CD14-positive monocyte (primary cell): ENCODE measurements at regions not wholly inside any gene's neighbourhood (a gene's known extent, or its start where the extent isn't known, plus 50 kb on each side); places are given as distances from the start of the nearest gene placed in this dataset.

Experiments
- DNase-seq, 3 donors: peaks; one replicate each; pipeline ENCODE4 v3.0.0-alpha.2; 2011 to 2022
- H2AFZ ChIP-seq: 2 replicates; pipeline ENCODE4 v1.6.0; 2012; ENCODE audit warnings: mild to moderate bottlenecking, low read depth, low read length, inconsistent platforms; ENCODE audit not compliant: insufficient read depth, poor library complexity, severe bottlenecking
- H3K27ac ChIP-seq, 2 donors: 1 replicate in 1 of 2; 2 replicates in 1 of 2; pipeline ENCODE4 v1.5.1; 2012 to 2013; ENCODE audit warnings: low read length in 2 of 2, control low read depth in 1 of 2, inconsistent platforms in 1 of 2, low read depth in 1 of 2, mild to moderate bottlenecking in 1 of 2
- H3K27me3 ChIP-seq, 2 donors: one replicate each; pipeline versions ENCODE4 v1.6.0 to v1.6.1; 2011 to 2013; ENCODE audit warnings: low read length in 2 of 2; ENCODE audit not compliant: control insufficient read depth in 2 of 2, insufficient read depth in 2 of 2
- H3K36me3 ChIP-seq, 2 donors: replicated peaks in 1 of 2; 1 replicate in 1 of 2; 2 replicates in 1 of 2; pipeline versions ENCODE4 v1.5.1 to v1.6.1; 2012 to 2013; ENCODE audit warnings: low read length in 2 of 2, control low read depth in 1 of 2, inconsistent platforms in 1 of 2, mild to moderate bottlenecking in 1 of 2; ENCODE audit not compliant: insufficient read depth in 2 of 2, control insufficient read depth in 1 of 2
- H3K4me1 ChIP-seq, 2 donors: 1 replicate in 1 of 2; 2 replicates in 1 of 2; pipeline versions ENCODE4 v1.5.1 to v1.6.1; 2012 to 2013; ENCODE audit warnings: low read length in 2 of 2, control low read depth in 1 of 2, inconsistent platforms in 1 of 2, mild to moderate bottlenecking in 1 of 2, moderate library complexity in 1 of 2; ENCODE audit not compliant: insufficient read depth in 2 of 2, control insufficient read depth in 1 of 2
- H3K4me2 ChIP-seq: replicated peaks from 2 replicates; pipeline ENCODE3; 2012; ENCODE audit warnings: low read length, moderate library complexity, mild to moderate bottlenecking; ENCODE audit not compliant: poor library complexity, severe bottlenecking; ENCODE audit errors: extremely low read depth
- H3K4me3 ChIP-seq, 3 experiments: fragments of 200-600 bp in 1 of 3; sonication (generic) in 1 of 3; replicated peaks in 1 of 3; 1 replicate in 2 of 3; 2 replicates in 1 of 3; pipeline ENCODE4 v1.5.1; 2011 to 2013; ENCODE audit warnings: low read length in 3 of 3, mild to moderate bottlenecking in 3 of 3, control low read depth in 2 of 3, low read depth in 2 of 3, inconsistent platforms in 1 of 3, moderate library complexity in 1 of 3
- H3K79me2 ChIP-seq: 2 replicates; pipeline ENCODE4 v1.6.0; 2012; ENCODE audit warnings: mild to moderate bottlenecking, control low read depth, inconsistent platforms, low read length, moderate library complexity; ENCODE audit not compliant: insufficient read depth
- H3K9ac ChIP-seq: 2 replicates; pipeline ENCODE4 v1.6.0; 2017; ENCODE audit warnings: low read length, mild to moderate bottlenecking; ENCODE audit not compliant: insufficient read depth, poor library complexity, severe bottlenecking
- H3K9me3 ChIP-seq, 2 donors: replicated peaks in 1 of 2; 1 replicate in 1 of 2; 2 replicates in 1 of 2; pipeline versions ENCODE4 v1.5.1 to v1.6.1; 2012 to 2013; ENCODE audit warnings: low read length in 2 of 2, control low read depth in 1 of 2; ENCODE audit not compliant: control insufficient read depth in 1 of 2, insufficient read depth in 1 of 2
- H4K20me1 ChIP-seq: 2 replicates; pipeline ENCODE4 v1.6.0; 2012; ENCODE audit warnings: mild to moderate bottlenecking, low read length, control low read depth, moderate library complexity; ENCODE audit not compliant: insufficient read depth
- H3K27ac Mint-ChIP-seq, 7 donors: one replicate each; pipeline ENCODE4 v1.8.0; 2020; ENCODE audit warnings: mild to moderate bottlenecking in 7 of 7, mixed read lengths in 7 of 7, moderate library complexity in 6 of 7, inconsistent platforms in 2 of 7
- H3K27me3 Mint-ChIP-seq, 3 donors: one replicate each; pipeline ENCODE4 v1.8.0; 2021 to 2022; ENCODE audit warnings: low read depth in 3 of 3, mild to moderate bottlenecking in 3 of 3, mixed read lengths in 3 of 3, moderate library complexity in 3 of 3, inconsistent platforms in 1 of 3
- H3K36me3 Mint-ChIP-seq, 2 donors: one replicate each; pipeline ENCODE4 v1.8.0; 2020; ENCODE audit warnings: mixed read lengths in 2 of 2, inconsistent platforms in 1 of 2, mild to moderate bottlenecking in 1 of 2
- H3K4me1 Mint-ChIP-seq: one replicate; pipeline ENCODE4 v1.8.0; 2020; ENCODE audit warnings: mild to moderate bottlenecking, mixed read lengths
- H3K4me3 Mint-ChIP-seq, 2 donors: one replicate each; pipeline ENCODE4 v1.8.0; 2020; ENCODE audit warnings: mild to moderate bottlenecking in 2 of 2, mixed read lengths in 2 of 2, moderate library complexity in 1 of 2
- H3K9me3 Mint-ChIP-seq, 7 donors: one replicate each; pipeline ENCODE4 v1.8.0; 2020 to 2022; ENCODE audit warnings: mixed read lengths in 7 of 7, mild to moderate bottlenecking in 6 of 7, moderate library complexity in 6 of 7, inconsistent platforms in 2 of 7
- WGBS: methylation state at CpG from one replicate; pipeline ENCODE4 v1.1.5; 2013; ENCODE audit warnings: missing lambda C conversion rate; ENCODE audit not compliant: insufficient coverage; 5-methylcytosine and 5-hydroxymethylcytosine counted together
- intact Hi-C, 2 donors: fragments of 100-400 bp; cut with micrococcal nuclease; formaldehyde crosslinking; loops; one replicate each; pipeline versions ENCODE4 v1.15.0 to v1.15.1; 2023
- TF ChIP-seq, protein P1 (sequence below): fragments of 200-600 bp; IDR thresholded peaks from one replicate; pipeline ENCODE4 v1.8.0; 2022; ENCODE audit warnings: antibody characterized with exemption, mild to moderate bottlenecking

DNA sequence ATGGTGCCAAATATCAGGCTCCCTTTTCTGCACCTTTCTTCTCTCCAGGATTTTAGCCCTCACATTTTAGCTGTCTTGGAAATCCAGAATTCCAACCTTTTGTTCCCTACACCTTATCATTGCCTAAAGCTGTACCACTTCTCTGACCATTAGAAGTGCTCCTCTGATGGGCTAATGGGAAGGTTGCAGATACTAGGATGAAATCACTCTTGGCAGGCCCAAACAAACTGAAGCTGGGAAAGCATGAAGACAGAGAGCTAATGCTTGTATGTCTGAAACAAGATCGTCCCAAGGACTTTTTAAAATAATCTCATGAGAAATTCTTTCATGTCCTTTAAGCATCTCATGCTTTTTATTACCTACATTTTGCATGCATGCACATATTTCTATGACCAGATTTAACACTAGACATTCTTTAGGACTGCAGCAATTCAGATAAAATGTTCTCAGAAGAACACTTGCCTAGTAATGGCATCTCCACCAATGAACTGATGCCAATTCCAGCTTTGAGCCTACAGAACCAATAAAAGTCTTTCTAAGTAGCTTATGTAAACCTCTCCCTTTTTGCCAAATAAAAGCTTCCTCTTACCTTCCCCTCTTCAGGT is 98.4 kb upstream of the OSR1 start:
- peaks cover 2 to 6% (median 5%) of the 10 kb centered on the region in 3 donors for H3K27me3 Mint-ChIP-seq
- Histone ChIP-seq H3K27ac (no peak overlapping the region), H3K9me3 (peaks cover 0 to 3% of the 10 kb centered on the region in 2 donors), H3K4me1 (no peaks in the 10 kb centered on the region), H2AFZ (no peak overlapping the region), H3K36me3 (no peaks in the 10 kb centered on the region), H3K27me3 (no peaks in the 10 kb centered on the region), H3K9ac (no peak overlapping the region), H3K4me2 (no peak overlapping the region), H3K4me3 (no peak overlapping the region), H3K79me2 (no peaks in the 10 kb centered on the region), H4K20me1 (no peaks in the 10 kb centered on the region)
- TF ChIP-seq, protein P1, sequence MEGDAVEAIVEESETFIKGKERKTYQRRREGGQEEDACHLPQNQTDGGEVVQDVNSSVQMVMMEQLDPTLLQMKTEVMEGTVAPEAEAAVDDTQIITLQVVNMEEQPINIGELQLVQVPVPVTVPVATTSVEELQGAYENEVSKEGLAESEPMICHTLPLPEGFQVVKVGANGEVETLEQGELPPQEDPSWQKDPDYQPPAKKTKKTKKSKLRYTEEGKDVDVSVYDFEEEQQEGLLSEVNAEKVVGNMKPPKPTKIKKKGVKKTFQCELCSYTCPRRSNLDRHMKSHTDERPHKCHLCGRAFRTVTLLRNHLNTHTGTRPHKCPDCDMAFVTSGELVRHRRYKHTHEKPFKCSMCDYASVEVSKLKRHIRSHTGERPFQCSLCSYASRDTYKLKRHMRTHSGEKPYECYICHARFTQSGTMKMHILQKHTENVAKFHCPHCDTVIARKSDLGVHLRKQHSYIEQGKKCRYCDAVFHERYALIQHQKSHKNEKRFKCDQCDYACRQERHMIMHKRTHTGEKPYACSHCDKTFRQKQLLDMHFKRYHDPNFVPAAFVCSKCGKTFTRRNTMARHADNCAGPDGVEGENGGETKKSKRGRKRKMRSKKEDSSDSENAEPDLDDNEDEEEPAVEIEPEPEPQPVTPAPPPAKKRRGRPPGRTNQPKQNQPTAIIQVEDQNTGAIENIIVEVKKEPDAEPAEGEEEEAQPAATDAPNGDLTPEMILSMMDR, result no peak
- H3K4me1 Mint-ChIP-seq, result no peaks in the 10 kb centered on the region
- no CpG with 5 or more reads among the region's 1 CpG for WGBS
- H3K36me3 Mint-ChIP-seq, result no peaks in the 10 kb centered on the region
- peaks cover 0 to 7% (median 0%) of the 10 kb centered on the region in 7 donors for H3K9me3 Mint-ChIP-seq
- H3K27ac Mint-ChIP-seq, result no peak overlapping the region
- intact Hi-C loops, result no loop called here
- no peak for DNase-seq
- H3K4me3 Mint-ChIP-seq, result no peak overlapping the region

DNA sequence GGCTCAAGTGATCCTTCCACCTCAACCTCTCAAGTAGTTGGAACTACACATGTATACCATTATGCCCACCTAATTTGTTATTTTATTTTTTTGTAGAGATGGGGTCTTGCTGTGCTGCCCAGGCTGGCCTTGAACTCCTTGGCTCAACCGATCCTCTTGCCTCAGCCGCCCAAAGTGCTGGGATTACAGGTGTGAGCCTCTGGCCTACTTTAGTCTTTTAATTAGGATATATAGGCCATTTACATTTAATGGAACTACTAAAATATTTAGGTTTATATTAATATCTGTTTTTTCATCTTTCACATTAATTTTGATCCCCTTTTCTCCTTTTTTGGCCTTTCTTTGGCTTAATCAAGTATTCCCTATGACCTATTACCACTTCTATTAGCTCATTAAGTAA is 95.7 kb upstream of the OSR1 start:
- peaks cover 0 to 7% (median 0%) of the 10 kb centered on the region in 7 donors for H3K9me3 Mint-ChIP-seq
- no peak overlapping the region for H3K4me3 ChIP-seq
- no peaks in the 10 kb centered on the region for H3K36me3 Mint-ChIP-seq
- no peaks in the 10 kb centered on the region for H3K79me2 ChIP-seq
- DNase-seq, result no peak
- TF ChIP-seq, protein P1, result no peak
- H3K9me3 ChIP-seq, result peaks cover 0 to 3% of the 10 kb centered on the region in 2 donors
- H3K27ac Mint-ChIP-seq, result no peak overlapping the region
- intact Hi-C loops, result no loop called here
- H4K20me1 ChIP-seq, result no peaks in the 10 kb centered on the region
- no peak overlapping the region for H3K9ac ChIP-seq
- H3K4me2 ChIP-seq, result no peak overlapping the region
- H3K36me3 ChIP-seq, result no peaks in the 10 kb centered on the region
- peaks cover 2 to 5% (median 2%) of the 10 kb centered on the region in 3 donors for H3K27me3 Mint-ChIP-seq
- no peak overlapping the region for H2AFZ ChIP-seq
- no peaks in the 10 kb centered on the region for H3K4me1 Mint-ChIP-seq
- H3K27me3 ChIP-seq, result no peaks in the 10 kb centered on the region
- H3K27ac ChIP-seq, result no peak overlapping the region
- H3K4me3 Mint-ChIP-seq, result no peak overlapping the region
- no CpG with 5 or more reads among the region's 2 CpGs for WGBS
- H3K4me1 ChIP-seq, result no peaks in the 10 kb centered on the region
